MM.1S (cell line): ENCODE measurements at regions not wholly inside any gene's neighbourhood (a gene's known extent, or its start where the extent isn't known, plus 50 kb on each side); places are given as distances from the start of the nearest gene placed in this dataset.

Experiments used
- CTCF ChIP-seq: fragments of 300-600 bp; sonication (generic); IDR thresholded peaks from 2 replicates; pipeline ENCODE4 v1.5.1; 2016; ENCODE audit warnings: antibody characterized with exemption, low read length, mixed read lengths
- EZH2phosphoT487 ChIP-seq: fragments of 300-600 bp; sonication (generic); IDR thresholded peaks from 2 replicates; pipeline ENCODE4 v1.6.1; 2018; ENCODE audit warnings: antibody characterized with exemption, low read length

- TF ChIP-seq CTCF (no peak), EZH2phosphoT487 (no peak)
These were observed 305.1 kb upstream of the GULP1 start for GRCh38 chr2:187986390-187987105.
